ENCODE measurements at regions not wholly inside any gene's neighbourhood (a gene's known extent, or its start where the extent isn't known, plus 50 kb on each side); places are given as distances from the start of the nearest gene placed in this dataset.
"Not testable (repeated sequence)": the region's sequence is repeated elsewhere in the genome, so short reads cannot be mapped to it uniquely, and the experiment has no call there.

DNA sequence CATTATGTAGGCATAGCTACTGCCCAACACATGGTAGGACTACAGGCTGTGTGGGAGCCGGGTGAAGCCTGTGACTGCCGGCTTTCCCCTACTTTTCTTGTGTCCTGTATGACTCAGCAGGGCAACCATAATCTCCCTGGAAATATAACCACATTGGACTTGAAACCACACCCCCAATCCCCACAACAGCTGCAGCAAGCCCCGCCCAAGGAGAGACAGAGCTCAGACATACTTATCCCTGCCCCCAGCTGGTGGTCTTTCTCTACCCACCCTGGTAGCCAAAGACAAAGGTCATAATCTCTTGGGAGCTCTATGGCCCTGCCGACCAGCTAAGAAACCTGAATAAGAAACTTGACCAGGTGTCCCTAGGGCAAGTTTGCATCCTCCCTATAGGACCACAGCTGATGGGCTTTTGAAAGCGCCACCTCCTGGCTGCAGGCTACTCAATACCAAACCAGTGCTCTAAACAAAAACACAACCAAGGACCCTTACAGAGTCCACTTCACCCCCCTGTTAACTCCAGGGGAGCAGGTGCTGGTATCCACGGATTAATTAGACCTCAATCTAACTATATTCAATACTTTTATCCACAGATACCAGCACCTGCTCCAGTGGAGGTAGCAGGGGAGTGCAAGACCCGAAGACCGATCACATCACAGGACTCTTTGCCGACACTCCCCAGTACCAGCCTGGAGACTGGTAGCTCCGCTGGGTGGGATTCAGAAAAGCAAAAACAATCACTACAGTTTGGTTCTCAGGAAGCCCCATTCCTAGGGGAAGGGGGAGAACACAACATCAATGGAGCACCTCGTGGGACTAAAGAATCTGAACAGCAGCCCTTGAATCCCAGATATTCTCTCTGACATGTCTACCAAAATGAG is 91.2 kb downstream of the IRX5 start:
- Histone ChIP-seq H3K27me3 (ENCODE audit: insufficient read depth) (no peaks in the 10 kb centered on the region), H3K79me2 (ENCODE audit: insufficient read depth) (no peaks in the 10 kb centered on the region), H3F3A (replicated peaks; ENCODE audit: insufficient read depth) (no peaks in the 10 kb centered on the region), H2AFZ (ENCODE audit: low read depth) (no peak overlapping the region), H3K4me1 (ENCODE audit: control insufficient read depth in 1 of 2, insufficient read depth in 2 of 2, low read depth in 1 of 2, low read length in 1 of 2) (peaks cover 0 to 12% of the 10 kb centered on the region in 2 experiments; a peak in 1 of 4 replicates), H3K4me3 (ENCODE audit: low read depth in 2 of 2, low read length in 1 of 2) (no peak overlapping the region), H3K9me2 (no peaks in the 10 kb centered on the region), H3K36me3 (replicated peaks in 1 of 2; ENCODE audit: control insufficient read depth in 1 of 2, insufficient read depth in 2 of 2, low read length in 1 of 2) (no peaks in the 10 kb centered on the region), H3K9me3 (no peaks in the 10 kb centered on the region; the same call in 1 of the 2 replicates), H3K27ac (ENCODE audit: low read depth in 2 of 2, low read length in 1 of 2) (no peak overlapping the region), H4K20me1 (ENCODE audit: insufficient read depth) (no peaks in the 10 kb centered on the region), H3K9ac (no peak overlapping the region), H3K4me2 (no peak overlapping the region)
- DNase-seq = no peak
- TF ChIP-seq SIN3A (IDR thresholded peaks at IDR 0.05; ENCODE audit: borderline replicate concordance, low read depth, low read length) = no peak
- TF ChIP-seq GATA2 (CRISPR knock-in tag; IDR thresholded peaks at IDR 0.05) = no peak
- no peak for TF ChIP-seq TCF12 (IDR thresholded peaks at IDR 0.05)
- TF ChIP-seq NFIC (IDR thresholded peaks at IDR 0.05; ENCODE audit: borderline replicate concordance) = no peak
- no peak for TF ChIP-seq JUND (IDR thresholded peaks at IDR 0.05)
- TF ChIP-seq, protein P1, sequence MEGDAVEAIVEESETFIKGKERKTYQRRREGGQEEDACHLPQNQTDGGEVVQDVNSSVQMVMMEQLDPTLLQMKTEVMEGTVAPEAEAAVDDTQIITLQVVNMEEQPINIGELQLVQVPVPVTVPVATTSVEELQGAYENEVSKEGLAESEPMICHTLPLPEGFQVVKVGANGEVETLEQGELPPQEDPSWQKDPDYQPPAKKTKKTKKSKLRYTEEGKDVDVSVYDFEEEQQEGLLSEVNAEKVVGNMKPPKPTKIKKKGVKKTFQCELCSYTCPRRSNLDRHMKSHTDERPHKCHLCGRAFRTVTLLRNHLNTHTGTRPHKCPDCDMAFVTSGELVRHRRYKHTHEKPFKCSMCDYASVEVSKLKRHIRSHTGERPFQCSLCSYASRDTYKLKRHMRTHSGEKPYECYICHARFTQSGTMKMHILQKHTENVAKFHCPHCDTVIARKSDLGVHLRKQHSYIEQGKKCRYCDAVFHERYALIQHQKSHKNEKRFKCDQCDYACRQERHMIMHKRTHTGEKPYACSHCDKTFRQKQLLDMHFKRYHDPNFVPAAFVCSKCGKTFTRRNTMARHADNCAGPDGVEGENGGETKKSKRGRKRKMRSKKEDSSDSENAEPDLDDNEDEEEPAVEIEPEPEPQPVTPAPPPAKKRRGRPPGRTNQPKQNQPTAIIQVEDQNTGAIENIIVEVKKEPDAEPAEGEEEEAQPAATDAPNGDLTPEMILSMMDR (IDR thresholded peaks at IDR 0.05) = 0 out of 2 replicates have a peak, but pooled peaks have one; percentile 14
- no peak for TF ChIP-seq MEF2A (IDR thresholded peaks at IDR 0.05; ENCODE audit: borderline replicate concordance, low read depth)
- no peak for TF ChIP-seq CHD2 (IDR thresholded peaks at IDR 0.05; ENCODE audit: low read length, partially characterized antibody)
- WGBS (ENCODE audit: low lambda C conversion rate) = 45% methylated on average over 11 of the region's 11 CpGs
- ChIA-PET POLR2A (no interaction called here), CTCF (interaction anchor here (4.1 kb wide), 1 partner anchor 14 kb away, joined by 20 read pairs; no protein-coding TSS in a partner anchor)

DNA sequence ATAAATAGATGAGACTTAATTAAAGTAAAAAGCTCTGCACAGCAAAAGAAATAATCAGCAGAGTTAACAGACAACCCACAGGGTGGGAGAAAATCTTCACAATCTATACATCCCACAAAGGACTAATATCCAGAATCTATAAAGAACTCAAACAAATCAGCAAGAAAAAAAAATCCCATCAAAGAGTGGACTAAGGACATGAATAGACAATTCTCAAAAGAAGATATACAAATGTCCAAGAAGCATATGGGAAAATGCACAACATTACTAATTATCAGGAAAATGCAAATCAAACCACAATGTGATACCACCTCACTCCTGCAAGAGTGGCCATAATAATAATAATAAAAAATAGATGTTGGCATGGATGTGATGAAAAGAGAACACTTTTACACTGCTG is 96.6 kb downstream of the IRX5 start:
- H3K79me2 ChIP-seq (ENCODE audit: insufficient read depth); H3K9me3 ChIP-seq; H3K9ac ChIP-seq; H3K27me3 ChIP-seq (ENCODE audit: insufficient read depth); H3K4me1 ChIP-seq (ENCODE audit: control insufficient read depth in 1 of 2, insufficient read depth in 2 of 2, low read depth in 1 of 2, low read length in 1 of 2); H2AFZ ChIP-seq (ENCODE audit: low read depth); POLR2A ChIA-PET; CTCF ChIA-PET; H3K27ac ChIP-seq (ENCODE audit: low read depth in 2 of 2, low read length in 1 of 2); DNase-seq; H4K20me1 ChIP-seq (ENCODE audit: insufficient read depth); H3K4me2 ChIP-seq; H3K4me3 ChIP-seq (ENCODE audit: low read depth in 2 of 2, low read length in 1 of 2); H3K9me2 ChIP-seq; H3F3A ChIP-seq (replicated peaks; ENCODE audit: insufficient read depth); H3K36me3 ChIP-seq (replicated peaks in 1 of 2; ENCODE audit: control insufficient read depth in 1 of 2, insufficient read depth in 2 of 2, low read length in 1 of 2): not testable (repeated sequence)

DNA sequence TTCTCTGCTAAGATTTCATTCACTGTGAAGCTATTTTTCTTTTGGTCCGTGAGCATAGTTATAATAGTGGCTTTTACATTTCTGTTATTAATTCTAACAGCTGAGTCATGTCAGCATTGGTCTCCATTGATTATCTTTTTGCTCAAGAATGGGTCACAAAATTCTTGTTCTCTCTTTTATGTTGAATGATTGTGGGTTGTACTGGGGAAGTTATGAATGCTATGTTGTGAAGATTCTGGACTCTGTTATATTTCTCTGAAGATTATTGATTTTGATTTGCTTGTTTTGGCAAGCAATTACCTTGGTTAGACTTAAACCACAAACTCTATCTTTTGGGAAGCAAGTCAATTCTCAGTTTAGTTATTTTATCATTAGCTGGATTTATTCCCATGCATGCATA is 98.8 kb downstream of the IRX5 start:
- Histone ChIP-seq H3K4me2 (no peak overlapping the region), H3K9ac (no peak overlapping the region), H3K27ac (ENCODE audit: low read depth in 2 of 2, low read length in 1 of 2) (no peak overlapping the region), H3F3A (replicated peaks; ENCODE audit: insufficient read depth) (peaks cover 2% of the 10 kb centered on the region), H4K20me1 (ENCODE audit: insufficient read depth) (no peaks in the 10 kb centered on the region), H3K4me3 (ENCODE audit: low read depth in 2 of 2, low read length in 1 of 2) (no peak overlapping the region), H3K79me2 (ENCODE audit: insufficient read depth) (no peaks in the 10 kb centered on the region), H3K9me2 (no peaks in the 10 kb centered on the region), H3K27me3 (ENCODE audit: insufficient read depth) (no peaks in the 10 kb centered on the region), H3K36me3 (replicated peaks in 1 of 2; ENCODE audit: control insufficient read depth in 1 of 2, insufficient read depth in 2 of 2, low read length in 1 of 2) (no peaks in the 10 kb centered on the region), H2AFZ (ENCODE audit: low read depth) (no peak overlapping the region), H3K9me3 (no peaks in the 10 kb centered on the region), H3K4me1 (ENCODE audit: control insufficient read depth in 1 of 2, insufficient read depth in 2 of 2, low read depth in 1 of 2, low read length in 1 of 2) (no peaks in the 10 kb centered on the region)
- no peak for DNase-seq
- POLR2A ChIA-PET = no interaction called here
- TF ChIP-seq SIN3A (IDR thresholded peaks at IDR 0.05; ENCODE audit: borderline replicate concordance, low read depth, low read length) = no peak
- no peak for TF ChIP-seq POLR2AphosphoS5 (IDR thresholded peaks at IDR 0.05; ENCODE audit: low read depth, low read length)
- TF ChIP-seq FOXJ3 (CRISPR knock-in tag; IDR thresholded peaks at IDR 0.05) = no peak
- no peak for TF ChIP-seq EP300 (IDR thresholded peaks at IDR 0.05; ENCODE audit: borderline replicate concordance in 1 of 2, low read depth in 1 of 2, low read length in 1 of 2)
- TF ChIP-seq, protein P2, sequence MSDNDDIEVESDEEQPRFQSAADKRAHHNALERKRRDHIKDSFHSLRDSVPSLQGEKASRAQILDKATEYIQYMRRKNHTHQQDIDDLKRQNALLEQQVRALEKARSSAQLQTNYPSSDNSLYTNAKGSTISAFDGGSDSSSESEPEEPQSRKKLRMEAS (IDR thresholded peaks at IDR 0.05; ENCODE audit: low read depth) = no peak
- no peak for TF ChIP-seq NFIC (IDR thresholded peaks at IDR 0.05; ENCODE audit: borderline replicate concordance)
- TF ChIP-seq GATA2 (CRISPR knock-in tag; IDR thresholded peaks at IDR 0.05) = no peak
- TF ChIP-seq RFX5 (IDR thresholded peaks at IDR 0.05; ENCODE audit: low read length) = no peak
- TF ChIP-seq, protein P3, sequence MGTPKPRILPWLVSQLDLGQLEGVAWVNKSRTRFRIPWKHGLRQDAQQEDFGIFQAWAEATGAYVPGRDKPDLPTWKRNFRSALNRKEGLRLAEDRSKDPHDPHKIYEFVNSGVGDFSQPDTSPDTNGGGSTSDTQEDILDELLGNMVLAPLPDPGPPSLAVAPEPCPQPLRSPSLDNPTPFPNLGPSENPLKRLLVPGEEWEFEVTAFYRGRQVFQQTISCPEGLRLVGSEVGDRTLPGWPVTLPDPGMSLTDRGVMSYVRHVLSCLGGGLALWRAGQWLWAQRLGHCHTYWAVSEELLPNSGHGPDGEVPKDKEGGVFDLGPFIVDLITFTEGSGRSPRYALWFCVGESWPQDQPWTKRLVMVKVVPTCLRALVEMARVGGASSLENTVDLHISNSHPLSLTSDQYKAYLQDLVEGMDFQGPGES (IDR thresholded peaks at IDR 0.05; ENCODE audit: low read depth, low read length) = no peak
- TF ChIP-seq CHD2 (IDR thresholded peaks at IDR 0.05; ENCODE audit: low read length, partially characterized antibody) = no peak
- TF ChIP-seq MXI1 (IDR thresholded peaks at IDR 0.05; ENCODE audit: low read depth, low read length) = no peak
- TF ChIP-seq TAF1 (IDR thresholded peaks at IDR 0.05; ENCODE audit: borderline replicate concordance, low read depth, low read length) = no peak
- TF ChIP-seq RAD21 (IDR thresholded peaks at IDR 0.05; ENCODE audit: low read length) = no peak
- no peak for TF ChIP-seq TEAD4 (IDR thresholded peaks at IDR 0.05; ENCODE audit: borderline replicate concordance, insufficient read depth)
- no peak for TF ChIP-seq TCF12 (IDR thresholded peaks at IDR 0.05)
- no peak for TF ChIP-seq FOXM1 (IDR thresholded peaks at IDR 0.05; ENCODE audit: low read depth)
- no peak for TF ChIP-seq ELF1 (IDR thresholded peaks at IDR 0.05)
- WGBS (ENCODE audit: low lambda C conversion rate) = 3% methylated on average over 1 of the region's 1 CpG
- CTCF ChIA-PET = interaction anchor here (1.5 to 1.6 kb wide), 2 partner anchors 12 to 342 kb away, joined by 5 to 6 read pairs; no protein-coding TSS in a partner anchor

All from SK-N-SH (cell line).